ENCODE measurements at regions not wholly inside any gene's neighbourhood (a gene's known extent, or its start where the extent isn't known, plus 50 kb on each side); places are given as distances from the start of the nearest gene placed in this dataset.

DNA sequence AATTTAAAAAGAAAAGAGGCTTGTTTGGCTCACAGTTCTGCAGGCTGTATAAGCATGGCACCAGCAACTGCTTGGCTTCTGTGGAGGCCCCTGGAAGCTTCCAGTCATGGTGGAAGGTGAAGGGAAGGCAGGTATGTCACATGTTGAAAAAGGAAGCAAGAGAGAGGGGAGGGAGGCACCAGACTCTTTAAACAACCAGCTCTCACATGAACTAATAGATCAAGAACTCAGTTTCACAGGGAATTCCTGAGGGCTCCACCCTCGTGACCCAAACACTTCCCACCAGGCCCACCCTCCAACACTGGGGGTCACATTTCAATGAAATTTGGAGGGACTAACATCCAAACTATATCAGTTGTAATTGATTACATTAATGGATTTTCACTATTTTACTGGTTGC lies 127.9 kb upstream of the MLIP start:
- Histone ChIP-seq H3K4me1 (no peaks in the 10 kb centered on the region), H3K9me3 (no peaks in the 10 kb centered on the region), H3K27ac (no peak overlapping the region), H3K27me3 (no peaks in the 10 kb centered on the region), H3K36me3 (no peaks in the 10 kb centered on the region), H3K4me3 (no peak overlapping the region)
- no peak for DNase-seq (ENCODE audit: low spot score in 2 of 2)
- intact Hi-C loops (cut with DNase I; ENCODE audit: low total_unique reads) = no loop called here
- TF ChIP-seq POLR2AphosphoS5 (IDR thresholded peaks at IDR 0.05) (no peak), POLR2A (IDR thresholded peaks at IDR 0.05) (no peak)
- TF ChIP-seq, protein P1, sequence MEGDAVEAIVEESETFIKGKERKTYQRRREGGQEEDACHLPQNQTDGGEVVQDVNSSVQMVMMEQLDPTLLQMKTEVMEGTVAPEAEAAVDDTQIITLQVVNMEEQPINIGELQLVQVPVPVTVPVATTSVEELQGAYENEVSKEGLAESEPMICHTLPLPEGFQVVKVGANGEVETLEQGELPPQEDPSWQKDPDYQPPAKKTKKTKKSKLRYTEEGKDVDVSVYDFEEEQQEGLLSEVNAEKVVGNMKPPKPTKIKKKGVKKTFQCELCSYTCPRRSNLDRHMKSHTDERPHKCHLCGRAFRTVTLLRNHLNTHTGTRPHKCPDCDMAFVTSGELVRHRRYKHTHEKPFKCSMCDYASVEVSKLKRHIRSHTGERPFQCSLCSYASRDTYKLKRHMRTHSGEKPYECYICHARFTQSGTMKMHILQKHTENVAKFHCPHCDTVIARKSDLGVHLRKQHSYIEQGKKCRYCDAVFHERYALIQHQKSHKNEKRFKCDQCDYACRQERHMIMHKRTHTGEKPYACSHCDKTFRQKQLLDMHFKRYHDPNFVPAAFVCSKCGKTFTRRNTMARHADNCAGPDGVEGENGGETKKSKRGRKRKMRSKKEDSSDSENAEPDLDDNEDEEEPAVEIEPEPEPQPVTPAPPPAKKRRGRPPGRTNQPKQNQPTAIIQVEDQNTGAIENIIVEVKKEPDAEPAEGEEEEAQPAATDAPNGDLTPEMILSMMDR (IDR thresholded peaks at IDR 0.05) = no peak

DNA sequence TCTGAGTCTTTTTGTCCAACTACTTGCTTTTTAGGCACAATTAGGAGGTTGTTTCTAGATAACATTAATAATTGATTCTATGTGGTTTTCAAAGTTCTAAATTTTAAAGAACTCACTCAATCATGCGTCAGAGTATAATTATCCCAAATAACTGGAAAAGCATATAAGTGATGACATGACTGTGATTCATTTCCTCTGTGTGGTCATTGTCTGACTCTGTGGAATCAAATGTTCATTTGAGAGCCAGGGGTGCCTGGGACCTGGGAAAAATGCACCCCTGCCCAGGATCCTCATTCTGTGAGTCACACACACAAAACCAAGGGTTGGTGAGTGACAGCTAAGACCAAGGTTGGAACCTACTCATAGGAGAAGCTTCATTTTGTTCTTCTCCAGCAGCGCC lies 127.1 kb upstream of the MLIP start:
- no peaks in the 10 kb centered on the region for H3K9me3 ChIP-seq
- intact Hi-C loops (cut with DNase I; ENCODE audit: low total_unique reads) = no loop called here
- H3K36me3 ChIP-seq = no peaks in the 10 kb centered on the region
- no peak overlapping the region for H3K27ac ChIP-seq
- H3K27me3 ChIP-seq = no peaks in the 10 kb centered on the region
- DNase-seq (ENCODE audit: low spot score in 2 of 2) = no peak
- H3K4me1 ChIP-seq = no peaks in the 10 kb centered on the region
- no peak overlapping the region for H3K4me3 ChIP-seq
- TF ChIP-seq POLR2AphosphoS5 (IDR thresholded peaks at IDR 0.05) = no peak
- TF ChIP-seq, protein P1 (IDR thresholded peaks at IDR 0.05) = no peak
- no peak for TF ChIP-seq POLR2A (IDR thresholded peaks at IDR 0.05)

- intact Hi-C loops (cut with DNase I; ENCODE audit: low total_unique reads) = no loop called here
- H3K9me3 ChIP-seq = no peaks in the 10 kb centered on the region
- H3K4me1 ChIP-seq = no peaks in the 10 kb centered on the region
- DNase-seq (ENCODE audit: low spot score in 2 of 2) = no peak
- TF ChIP-seq, protein P1 (IDR thresholded peaks at IDR 0.05) = no peak
- TF ChIP-seq POLR2A (IDR thresholded peaks at IDR 0.05) (no peak), POLR2AphosphoS5 (IDR thresholded peaks at IDR 0.05) (no peak)
- H3K36me3 ChIP-seq = no peaks in the 10 kb centered on the region
- no peak overlapping the region for H3K4me3 ChIP-seq
- no peaks in the 10 kb centered on the region for H3K27me3 ChIP-seq
- no peak overlapping the region for H3K27ac ChIP-seq
These were observed 126.7 kb upstream of the MLIP start for GRCh38 chr6:53984581-53984980.

- Histone ChIP-seq H3K27me3 (no peaks in the 10 kb centered on the region), H3K4me1 (no peaks in the 10 kb centered on the region), H3K27ac (no peak overlapping the region), H3K9me3 (no peaks in the 10 kb centered on the region), H3K36me3 (no peaks in the 10 kb centered on the region), H3K4me3 (no peak overlapping the region)
- DNase-seq (ENCODE audit: low spot score in 2 of 2) = no peak
- TF ChIP-seq POLR2A (IDR thresholded peaks at IDR 0.05) = no peak
- TF ChIP-seq, protein P1 (IDR thresholded peaks at IDR 0.05) = no peak
- TF ChIP-seq POLR2AphosphoS5 (IDR thresholded peaks at IDR 0.05) = no peak
- intact Hi-C loops (cut with DNase I; ENCODE audit: low total_unique reads) = no loop called here
These were observed 125.9 kb upstream of the MLIP start for GRCh38 chr6:53985366-53985765.

DNA sequence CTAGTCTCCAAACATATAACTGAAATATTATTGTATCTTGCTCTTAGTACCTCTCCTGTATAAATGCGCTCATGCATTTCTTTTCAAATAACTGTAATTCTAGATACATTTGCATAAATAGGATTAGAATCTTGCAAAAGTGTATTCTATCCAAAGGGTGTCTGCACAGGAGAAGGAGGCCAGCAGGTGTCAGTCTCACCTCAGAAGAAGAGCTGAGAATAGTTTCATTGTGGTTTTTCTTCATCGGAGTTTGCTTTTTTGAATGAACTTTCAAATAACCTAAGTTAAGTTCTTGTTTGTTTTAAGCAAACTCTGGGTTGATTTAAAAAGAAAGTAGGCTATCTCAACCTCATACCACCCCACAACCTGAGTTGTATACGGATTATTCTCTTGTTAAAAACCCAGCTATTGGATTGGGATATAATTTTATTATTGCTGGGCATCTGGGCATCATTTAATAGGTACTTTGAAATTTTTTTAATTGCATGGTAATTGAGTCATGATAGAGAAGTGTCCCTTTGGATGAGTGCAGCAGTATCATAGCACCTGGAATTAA lies 125.0 kb upstream of the MLIP start:
- Histone ChIP-seq H3K4me1 (no peaks in the 10 kb centered on the region), H3K9me3 (no peaks in the 10 kb centered on the region), H3K36me3 (no peaks in the 10 kb centered on the region), H3K27ac (no peak overlapping the region), H3K4me3 (no peak overlapping the region), H3K27me3 (no peaks in the 10 kb centered on the region)
- intact Hi-C loops (cut with DNase I; ENCODE audit: low total_unique reads) = no loop called here
- TF ChIP-seq POLR2A (IDR thresholded peaks at IDR 0.05) (no peak), POLR2AphosphoS5 (IDR thresholded peaks at IDR 0.05) (no peak)
- TF ChIP-seq, protein P1 (IDR thresholded peaks at IDR 0.05) = peak in 2 of 3 donors; percentile 38 to 55
- no peak for DNase-seq (ENCODE audit: low spot score in 2 of 2)
